Hepatocyte (in vitro differentiated cells): ENCODE measurements at regions not wholly inside any gene's neighbourhood (a gene's known extent, or its start where the extent isn't known, plus 50 kb on each side); places are given as distances from the start of the nearest gene placed in this dataset.

Experiments
- DNase-seq: peaks from one replicate; pipeline ENCODE4 v3.0.0-alpha.2; 2016; ENCODE audit warnings: low spot score
- H2AFZ ChIP-seq: fragments of 200-600 bp; sonication (generic); 2 replicates; pipeline ENCODE4 v1.6.0; 2016; ENCODE audit warnings: antibody characterized with exemption, mild to moderate bottlenecking
- H3K27ac ChIP-seq: fragments of 200-600 bp; sonication (generic); 2 replicates; pipeline ENCODE4 v1.5.1; 2016; ENCODE audit warnings: mild to moderate bottlenecking
- H3K27me3 ChIP-seq: fragments of 200-600 bp; sonication (generic); 2 replicates; pipeline ENCODE4 v1.6.1; 2016
- H3K36me3 ChIP-seq: fragments of 200-600 bp; sonication (generic); replicated peaks from 2 replicates; pipeline ENCODE4 v1.5.1; 2016; ENCODE audit warnings: low read depth; ENCODE audit not compliant: insufficient read depth
- H3K4me1 ChIP-seq: fragments of 200-600 bp; sonication (generic); 2 replicates; pipeline ENCODE4 v1.5.1; 2016; ENCODE audit warnings: mild to moderate bottlenecking, moderate library complexity; ENCODE audit not compliant: insufficient read depth
- H3K4me2 ChIP-seq: fragments of 200-600 bp; sonication (generic); 2 replicates; pipeline ENCODE4 v1.6.0; 2016
- H3K4me3 ChIP-seq: fragments of 200-600 bp; sonication (generic); 2 replicates; pipeline ENCODE4 v1.5.1; 2016; ENCODE audit warnings: mild to moderate bottlenecking
- H3K79me2 ChIP-seq: fragments of 200-600 bp; sonication (generic); 2 replicates; pipeline ENCODE4 v1.6.0; 2017; ENCODE audit warnings: mild to moderate bottlenecking
- H3K9me2 ChIP-seq: fragments of 200-600 bp; sonication (generic); replicated peaks from 2 replicates; pipeline ENCODE4 v1.6.0; 2017; ENCODE audit warnings: mild to moderate bottlenecking; ENCODE audit not compliant: insufficient read depth
- H3K9me3 ChIP-seq: fragments of 200-600 bp; sonication (generic); 2 replicates; pipeline ENCODE4 v1.5.1; 2016; ENCODE audit warnings: low read depth, mild to moderate bottlenecking
- H4K20me1 ChIP-seq: fragments of 200-600 bp; sonication (generic); 2 replicates; pipeline ENCODE4 v1.6.0; 2016; ENCODE audit warnings: mild to moderate bottlenecking; ENCODE audit not compliant: insufficient read depth, poor library complexity, severe bottlenecking
- CTCF ChIP-seq: fragments of 200-600 bp; sonication (generic); IDR thresholded peaks from 2 replicates; pipeline ENCODE4 v1.5.1; 2016; ENCODE audit warnings: antibody characterized with exemption, mild to moderate bottlenecking; ENCODE audit not compliant: poor library complexity
- EZH2 ChIP-seq: fragments of 200-600 bp; sonication (generic); IDR thresholded peaks from 2 replicates; pipeline ENCODE4 v1.6.1; 2016; ENCODE audit warnings: antibody characterized with exemption, mild to moderate bottlenecking, borderline replicate concordance
- EZH2phosphoT487 ChIP-seq: fragments of 200-600 bp; sonication (generic); IDR thresholded peaks from one replicate; pipeline ENCODE4 v1.6.1; 2018; ENCODE audit warnings: antibody characterized with exemption, mild to moderate bottlenecking, low read depth, moderate library complexity; ENCODE audit not compliant: unreplicated experiment, severe bottlenecking
- WGBS: methylation state at CpG from one replicate; pipeline ENCODE4 v1.1.6; 2016; ENCODE audit warnings: low lambda C conversion rate; ENCODE audit errors: missing lambda C conversion rate; 5-methylcytosine and 5-hydroxymethylcytosine counted together

- Histone ChIP-seq H3K4me1 (peaks cover 5% of the 10 kb centered on the region), H3K79me2 (no peaks in the 10 kb centered on the region), H3K36me3 (no peaks in the 10 kb centered on the region), H3K27me3 (no peaks in the 10 kb centered on the region), H3K9me3 (no peaks in the 10 kb centered on the region), H3K4me3 (no peak overlapping the region), H3K27ac (no peak overlapping the region), H3K9me2 (no peaks in the 10 kb centered on the region), H4K20me1 (no peaks in the 10 kb centered on the region), H3K4me2 (no peak overlapping the region), H2AFZ (peak overlapping the region; percentile 8)
- DNase-seq: no peak
- WGBS: 43% methylated on average over 2 of the region's 2 CpGs
- TF ChIP-seq EZH2phosphoT487: no peak
- TF ChIP-seq EZH2: no peak
Measured at GRCh38 chr18:55821219-55821618, 233.2 kb upstream of the TCF4 start.

GRCh38 chr18:55819448-55819847 is 231.5 kb upstream of the TCF4 start:
- Histone ChIP-seq H3K27ac (no peak overlapping the region), H2AFZ (no peak overlapping the region), H3K27me3 (no peaks in the 10 kb centered on the region), H3K36me3 (no peaks in the 10 kb centered on the region), H3K9me3 (no peaks in the 10 kb centered on the region), H4K20me1 (no peaks in the 10 kb centered on the region), H3K4me3 (no peak overlapping the region), H3K79me2 (no peaks in the 10 kb centered on the region), H3K9me2 (no peaks in the 10 kb centered on the region), H3K4me2 (no peak overlapping the region), H3K4me1 (peaks cover 5% of the 10 kb centered on the region)
- DNase-seq: no peak
- 98% methylated on average over 3 of the region's 3 CpGs for WGBS
- TF ChIP-seq EZH2 (no peak), CTCF (no peak), EZH2phosphoT487 (no peak)

GRCh38 chr18:55818284-55818683 is 230.3 kb upstream of the TCF4 start:
- Histone ChIP-seq H3K27ac (no peak overlapping the region), H3K4me1 (peaks cover 5% of the 10 kb centered on the region), H3K4me3 (no peak overlapping the region), H3K79me2 (no peaks in the 10 kb centered on the region), H3K9me2 (no peaks in the 10 kb centered on the region), H3K36me3 (no peaks in the 10 kb centered on the region), H2AFZ (no peak overlapping the region), H3K9me3 (no peaks in the 10 kb centered on the region), H4K20me1 (no peaks in the 10 kb centered on the region), H3K27me3 (no peaks in the 10 kb centered on the region), H3K4me2 (no peak overlapping the region)
- WGBS: 79% methylated on average over 1 of the region's 1 CpG
- no peak for TF ChIP-seq EZH2
- TF ChIP-seq CTCF: no peak
- no peak for TF ChIP-seq EZH2phosphoT487
- DNase-seq: no peak

GRCh38 chr18:55811925-55812324 is 223.9 kb upstream of the TCF4 start:
- no peak overlapping the region for H3K4me2 ChIP-seq
- no peak overlapping the region for H3K27ac ChIP-seq
- no peak overlapping the region for H2AFZ ChIP-seq
- no peaks in the 10 kb centered on the region for H3K36me3 ChIP-seq
- H3K4me1 ChIP-seq: no peaks in the 10 kb centered on the region
- H4K20me1 ChIP-seq: no peaks in the 10 kb centered on the region
- 76% methylated on average over 3 of the region's 3 CpGs for WGBS
- H3K4me3 ChIP-seq: no peak overlapping the region
- no peaks in the 10 kb centered on the region for H3K79me2 ChIP-seq
- TF ChIP-seq EZH2 (no peak), EZH2phosphoT487 (no peak), CTCF (no peak)
- H3K9me3 ChIP-seq: no peaks in the 10 kb centered on the region
- no peak for DNase-seq
- H3K27me3 ChIP-seq: no peaks in the 10 kb centered on the region
- no peaks in the 10 kb centered on the region for H3K9me2 ChIP-seq
